ENCODE measurements at regions not wholly inside any gene's neighbourhood (a gene's known extent, or its start where the extent isn't known, plus 50 kb on each side); places are given as distances from the start of the nearest gene placed in this dataset.
"Not testable (repeated sequence)": the region's sequence is repeated elsewhere in the genome, so short reads cannot be mapped to it uniquely, and the experiment has no call there.

GRCh38 chr6:66326228-66326627 lies 619.2 kb upstream of the EYS start:
- no peak for DNase-seq

- DNase-seq = no peak
Measured at GRCh38 chr6:66321017-66321416, 614.0 kb upstream of the EYS start.

- no peak for DNase-seq
Measured at GRCh38 chr6:66307490-66307889, 600.5 kb upstream of the EYS start.

- no peak for DNase-seq
Measured at GRCh38 chr6:66291905-66292304, 584.9 kb upstream of the EYS start.

- DNase-seq = no peak
Measured at GRCh38 chr6:66289889-66290288, 582.9 kb upstream of the EYS start.

- DNase-seq = no peak
Measured at GRCh38 chr6:66278115-66278514, 571.1 kb upstream of the EYS start.

- DNase-seq = no peak
Measured at GRCh38 chr6:66277400-66277799, 570.4 kb upstream of the EYS start.

- no peak for DNase-seq
Measured at GRCh38 chr6:66265737-66266136, 558.7 kb upstream of the EYS start.

- no peak for DNase-seq
Measured at GRCh38 chr6:66264376-66264775, 557.4 kb upstream of the EYS start.

- DNase-seq = not testable (repeated sequence)
Measured at GRCh38 chr6:66258731-66259487, 551.9 kb upstream of the EYS start.

- DNase-seq = no peak
Measured at GRCh38 chr6:66245231-66245630, 538.2 kb upstream of the EYS start.

- no peak for DNase-seq
Measured at GRCh38 chr6:66238851-66239250, 531.8 kb upstream of the EYS start.

- no peak for DNase-seq
Measured at GRCh38 chr6:66232890-66233289, 525.9 kb upstream of the EYS start.

- DNase-seq = no peak
Measured at GRCh38 chr6:66230591-66230990, 523.6 kb upstream of the EYS start.

GRCh38 chr6:66226109-66226508 lies 519.1 kb upstream of the EYS start:
- peak; percentile 86 for DNase-seq

GRCh38 chr6:66210964-66211363 lies 503.9 kb upstream of the EYS start:
- no peak for DNase-seq

GRCh38 chr6:66200390-66200789 lies 493.4 kb upstream of the EYS start:
- no peak for DNase-seq

- no peak for DNase-seq
Measured at GRCh38 chr6:66199171-66199570, 492.1 kb upstream of the EYS start.

GRCh38 chr6:66198062-66198624 lies 491.1 kb upstream of the EYS start:
- DNase-seq = no peak

- DNase-seq = no peak
Measured at GRCh38 chr6:66190858-66191257, 483.8 kb upstream of the EYS start.

- no peak for DNase-seq
Measured at GRCh38 chr6:66189915-66190314, 482.9 kb upstream of the EYS start.

- no peak for DNase-seq
Measured at GRCh38 chr6:66186756-66187155, 479.7 kb upstream of the EYS start.

GRCh38 chr6:66184091-66184490 lies 477.1 kb upstream of the EYS start:
- no peak for DNase-seq

GRCh38 chr6:66179361-66179760 lies 472.3 kb upstream of the EYS start:
- DNase-seq = no peak

GRCh38 chr6:66173587-66173986 lies 466.6 kb upstream of the EYS start:
- DNase-seq = no peak

Data from NCI-H1694 (cell line).